ENCODE measurements at regions not wholly inside any gene's neighbourhood (a gene's known extent, or its start where the extent isn't known, plus 50 kb on each side); places are given as distances from the start of the nearest gene placed in this dataset.

DNA sequence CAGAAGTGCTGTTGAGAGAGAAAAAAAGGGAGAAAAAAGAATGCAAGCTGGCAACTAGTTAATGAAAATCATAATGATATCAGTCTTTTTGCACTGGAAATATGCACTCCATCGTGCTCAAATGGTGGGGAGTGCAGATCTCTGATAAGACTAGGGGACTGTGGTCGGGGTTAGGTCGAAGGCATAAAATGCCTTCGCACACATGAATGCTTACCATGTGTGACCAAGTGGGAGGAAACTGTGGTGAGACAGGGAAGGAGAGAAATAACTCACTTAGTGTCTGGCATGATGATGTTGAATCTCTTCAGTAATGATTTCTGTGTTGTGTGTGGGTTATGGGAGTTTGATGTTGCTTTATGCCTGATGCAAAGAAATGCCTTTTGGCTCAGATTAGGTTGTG is 358.9 kb downstream of the FBXO8 start:
- no peak for DNase-seq (ENCODE audit: low spot score)

DNA sequence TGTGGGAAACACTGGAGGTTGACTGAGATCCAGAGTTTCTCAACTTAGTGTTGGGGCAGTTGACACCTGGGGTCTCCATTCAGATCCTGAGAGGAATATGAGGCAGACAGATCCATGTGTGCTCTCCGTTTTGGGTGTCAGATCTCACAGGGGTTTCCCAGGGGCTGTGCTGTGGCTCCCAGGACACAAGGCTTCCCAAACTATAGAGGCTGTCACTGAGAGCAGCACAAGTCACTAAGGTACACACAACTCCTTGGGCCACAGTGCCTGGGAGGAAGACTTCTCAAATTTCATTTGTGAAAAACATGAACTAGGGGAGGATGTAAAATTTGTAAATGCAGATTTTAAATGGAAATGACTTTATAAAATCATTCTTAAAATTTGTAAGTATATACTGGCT is 363.6 kb downstream of the FBXO8 start:
- no peak for DNase-seq (ENCODE audit: low spot score)

DNA sequence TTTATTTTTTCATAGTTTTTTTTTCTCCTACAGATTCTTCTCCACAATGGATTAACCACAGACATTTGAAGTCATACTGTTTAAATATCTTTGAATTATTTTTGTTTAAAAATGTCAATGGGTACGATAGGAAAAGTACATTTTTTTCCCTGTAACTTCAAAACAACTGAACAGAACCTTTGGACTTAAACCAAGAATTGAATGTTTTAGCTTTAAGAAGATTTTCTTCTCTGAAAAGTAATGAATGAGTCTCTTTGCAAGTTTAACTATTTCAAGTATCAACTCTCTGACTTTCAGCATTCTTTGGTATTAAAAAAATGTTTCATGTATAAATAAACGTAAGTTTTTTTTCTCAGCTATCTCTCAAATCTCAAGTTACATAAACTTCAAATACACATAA is 364.3 kb downstream of the FBXO8 start:
- DNase-seq (ENCODE audit: low spot score), result no peak

DNA sequence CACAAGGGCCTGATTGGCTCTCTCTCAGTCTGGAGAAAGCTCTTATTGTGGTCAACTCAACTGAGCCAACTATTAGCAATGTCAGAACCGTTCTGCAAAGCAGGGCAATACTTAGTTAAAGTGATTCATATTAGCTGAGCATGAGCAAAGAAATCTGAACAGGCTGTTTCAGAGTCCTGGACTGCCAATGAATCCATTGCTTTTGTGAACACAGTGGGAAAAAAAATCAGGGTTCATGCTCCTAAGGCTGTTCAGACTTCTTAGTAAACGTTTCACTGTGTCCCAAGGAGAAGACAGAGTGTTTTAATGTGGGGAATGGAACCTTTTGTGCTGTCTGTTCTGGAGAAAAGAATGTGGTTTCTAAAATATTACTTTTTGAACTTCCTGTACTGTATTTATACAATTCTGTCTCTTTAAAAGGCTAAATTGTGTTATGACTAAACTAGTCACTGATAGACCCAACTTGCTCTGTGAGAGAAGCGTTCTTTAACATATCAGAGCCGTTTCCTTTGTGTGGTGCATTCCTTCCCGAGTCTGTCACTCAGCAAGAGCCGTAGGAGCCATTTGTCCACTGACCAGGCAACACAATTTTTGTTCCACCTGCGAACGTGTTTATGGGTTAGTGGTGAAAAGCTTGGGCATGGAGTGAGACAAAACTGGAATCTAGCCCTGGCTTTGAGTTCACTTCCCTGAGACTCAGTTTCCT is 366.1 kb downstream of the FBXO8 start:
- no peak for DNase-seq (ENCODE audit: low spot score)

DNA sequence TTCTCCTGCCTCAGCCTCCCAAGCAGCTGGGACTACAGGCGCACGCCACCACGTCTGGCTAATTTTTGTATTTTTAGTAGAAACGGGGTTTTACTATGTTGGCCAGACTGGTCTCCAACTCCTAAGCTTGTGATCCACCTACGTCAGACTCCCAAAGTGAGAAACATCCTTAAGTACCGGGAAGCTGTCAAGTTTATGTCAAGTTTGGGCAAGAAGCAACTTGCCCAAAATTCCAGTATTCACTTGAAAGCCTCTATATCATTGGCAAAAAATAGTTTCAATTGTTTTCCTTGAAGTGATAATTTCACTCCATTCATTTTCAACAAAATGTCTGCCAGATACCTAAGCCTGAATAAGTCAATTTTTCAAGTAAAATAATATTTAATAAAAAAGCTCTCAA is 370.0 kb downstream of the FBXO8 start:
- no peak for DNase-seq (ENCODE audit: low spot score)

DNA sequence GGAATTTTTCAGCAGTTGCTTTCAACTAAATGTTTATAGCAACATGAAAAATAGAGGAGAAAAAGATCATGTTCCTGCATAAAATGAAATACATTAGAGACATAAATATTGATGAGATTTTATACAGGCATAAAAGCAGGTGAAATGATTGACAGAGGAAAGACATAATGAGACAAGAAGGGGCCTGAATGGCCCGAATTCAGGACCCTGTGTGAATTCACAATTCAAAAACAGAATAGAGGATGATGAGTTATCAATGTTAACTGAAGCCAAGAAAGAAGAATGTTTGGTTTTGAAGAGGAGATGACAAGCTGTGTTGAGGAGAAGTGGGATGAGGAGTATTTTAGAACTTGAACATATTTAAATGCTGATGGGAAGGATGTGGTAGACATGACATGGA is 371.1 kb downstream of the FBXO8 start:
- DNase-seq (ENCODE audit: low spot score), result no peak

DNA sequence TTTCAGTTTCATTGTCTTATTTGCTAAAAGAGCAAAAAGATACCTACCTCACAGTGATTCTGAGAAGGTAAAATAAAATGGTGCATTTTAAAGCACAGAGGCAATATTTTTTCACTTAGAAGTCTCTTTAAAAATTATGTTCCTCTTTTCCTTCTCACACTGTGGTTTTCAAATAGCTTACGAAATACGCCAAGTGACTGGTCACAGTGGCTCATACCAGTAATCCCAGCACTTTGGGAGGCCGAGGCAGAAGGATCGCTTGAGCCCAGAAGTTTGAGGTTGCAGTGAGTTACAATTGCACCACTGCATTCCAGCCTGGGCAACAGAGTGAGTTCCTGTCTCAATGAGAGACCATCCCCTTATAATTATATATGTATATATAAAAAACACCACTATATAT is 372.6 kb downstream of the FBXO8 start:
- DNase-seq (ENCODE audit: low spot score), result no peak

DNA sequence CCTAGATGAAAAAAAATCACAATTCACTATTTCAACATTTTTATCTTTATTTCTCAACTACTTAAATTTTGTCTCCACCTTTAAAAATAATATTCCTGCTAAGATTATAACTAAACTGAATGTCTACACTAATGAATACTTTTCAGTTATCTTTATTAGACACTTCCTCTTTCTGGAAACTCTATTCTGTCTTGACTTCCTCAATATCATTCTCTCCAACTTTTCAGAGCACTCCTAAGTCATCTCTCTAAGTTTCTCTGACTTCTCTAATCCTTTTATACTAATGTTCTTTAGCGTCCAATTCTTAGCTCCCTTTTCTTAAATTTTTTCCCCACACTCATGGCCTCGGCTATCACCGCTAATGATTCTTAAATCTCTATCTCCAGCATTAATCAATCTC is 374.2 kb downstream of the FBXO8 start:
- no peak for DNase-seq (ENCODE audit: low spot score)

DNA sequence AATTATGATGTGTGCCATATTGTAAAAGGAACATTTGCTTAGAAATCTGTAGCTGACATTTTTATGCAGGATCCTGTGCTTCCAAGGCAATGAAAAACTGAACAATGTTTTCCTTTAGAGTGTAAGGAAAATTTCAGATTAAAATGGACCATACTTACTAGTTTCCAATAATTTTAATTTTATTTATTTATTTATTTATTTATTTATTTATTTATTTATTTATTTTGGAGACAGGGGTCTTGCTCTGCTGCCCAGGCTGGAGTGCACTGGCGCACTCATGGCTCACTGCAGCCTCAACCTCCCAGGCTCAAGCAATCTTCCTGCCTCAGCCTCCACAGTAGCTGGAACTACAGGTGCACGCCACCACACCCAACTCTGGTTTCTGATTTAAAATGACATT is 369.8 kb upstream of the HAND2 start:
- DNase-seq (ENCODE audit: low spot score), result no peak

DNA sequence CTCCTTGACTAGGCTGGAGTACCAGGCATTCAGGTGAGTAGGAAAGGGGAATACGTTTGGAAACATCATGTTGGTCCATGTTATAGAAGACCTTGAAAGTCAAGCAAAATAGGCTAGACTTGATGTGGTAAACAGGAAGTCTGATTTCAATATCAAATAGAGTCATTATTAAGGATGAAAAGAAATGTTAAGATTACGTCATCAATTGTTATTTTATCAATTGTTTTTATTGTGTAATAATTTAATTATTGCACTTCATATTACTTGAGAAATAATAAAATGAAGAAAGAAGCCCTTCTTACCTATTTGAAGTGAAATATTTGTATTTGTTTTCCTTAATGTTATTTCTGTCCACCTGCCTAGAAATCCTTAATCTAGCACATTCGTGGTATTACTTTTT is 361.0 kb upstream of the HAND2 start:
- no peak for DNase-seq (ENCODE audit: low spot score)

DNA sequence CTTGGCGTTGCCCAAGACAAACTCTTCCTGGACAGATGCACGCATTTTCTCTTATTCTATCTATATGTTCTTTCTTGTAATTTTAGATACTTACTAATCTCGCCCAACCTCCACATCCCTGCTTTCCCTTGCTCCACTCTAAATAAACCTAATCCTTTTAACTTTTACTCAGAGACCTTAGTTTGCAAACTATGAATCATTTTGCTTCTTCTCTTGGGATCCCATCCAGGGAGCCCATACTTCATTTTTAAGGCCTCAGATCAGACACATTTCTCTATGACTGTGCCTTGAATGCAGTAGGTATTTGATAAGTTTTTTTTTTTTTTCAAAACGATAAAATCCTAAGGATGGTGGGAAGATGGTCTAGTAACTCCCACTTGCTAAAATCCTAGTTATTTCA is 353.8 kb upstream of the HAND2 start:
- no peak for DNase-seq (ENCODE audit: low spot score)

DNA sequence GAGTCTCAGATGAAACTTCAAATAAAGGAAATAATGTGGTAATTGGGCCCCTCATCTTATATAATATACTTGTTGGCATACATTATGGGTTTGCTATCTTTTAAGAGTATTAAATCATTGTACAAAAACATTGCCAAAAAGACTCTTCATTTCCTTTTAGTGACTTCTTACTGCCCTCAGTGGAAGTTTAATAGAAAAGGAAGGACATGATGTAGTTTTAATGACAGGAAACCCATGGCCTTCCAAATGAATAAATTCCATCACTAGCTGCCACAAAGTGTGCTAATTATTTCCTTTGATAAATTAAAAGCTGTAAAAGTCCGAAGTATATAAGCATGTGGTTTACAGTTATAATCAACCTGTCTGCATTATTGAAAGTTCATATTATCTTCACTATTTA is 350.9 kb upstream of the HAND2 start:
- DNase-seq (ENCODE audit: low spot score), result no peak

DNA sequence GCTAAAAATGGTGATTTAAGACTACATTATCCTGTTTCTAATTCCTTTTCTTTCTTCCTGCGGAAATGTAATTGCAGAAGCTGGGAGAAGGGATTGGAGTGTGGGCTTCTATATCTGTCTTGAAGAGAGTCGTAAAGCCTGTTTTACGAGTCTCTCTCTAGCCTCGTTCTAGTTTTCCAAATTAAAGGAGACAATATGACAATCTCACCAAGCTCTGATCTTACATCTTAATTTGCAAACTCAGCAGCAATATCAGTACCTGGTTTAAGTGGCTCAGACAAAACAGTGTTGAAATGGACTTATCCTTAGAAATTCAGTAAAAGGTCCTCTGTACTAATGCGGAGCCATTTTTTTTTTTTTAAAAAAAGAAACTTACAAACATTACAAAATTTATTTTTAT is 349.5 kb upstream of the HAND2 start:
- no peak for DNase-seq (ENCODE audit: low spot score)

DNA sequence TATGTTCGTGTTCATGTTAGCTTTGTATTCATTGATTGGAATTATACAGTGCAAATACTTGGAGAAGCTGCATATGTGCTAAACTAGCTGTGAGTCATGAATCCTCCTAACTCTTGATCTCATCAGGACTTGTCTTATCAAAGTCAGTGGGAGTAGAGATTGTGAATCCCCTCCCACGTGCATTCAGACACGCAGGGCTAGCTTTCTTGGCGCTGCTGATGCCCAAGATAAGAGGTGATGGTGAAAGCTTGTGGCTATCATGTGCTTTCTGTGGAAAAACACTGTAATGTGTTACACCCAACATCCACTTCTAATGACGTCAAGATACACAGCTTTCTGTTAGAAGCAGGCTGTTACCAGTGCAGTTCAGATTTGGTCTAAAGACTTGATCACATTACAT is 348.7 kb upstream of the HAND2 start:
- no peak for DNase-seq (ENCODE audit: low spot score)

DNA sequence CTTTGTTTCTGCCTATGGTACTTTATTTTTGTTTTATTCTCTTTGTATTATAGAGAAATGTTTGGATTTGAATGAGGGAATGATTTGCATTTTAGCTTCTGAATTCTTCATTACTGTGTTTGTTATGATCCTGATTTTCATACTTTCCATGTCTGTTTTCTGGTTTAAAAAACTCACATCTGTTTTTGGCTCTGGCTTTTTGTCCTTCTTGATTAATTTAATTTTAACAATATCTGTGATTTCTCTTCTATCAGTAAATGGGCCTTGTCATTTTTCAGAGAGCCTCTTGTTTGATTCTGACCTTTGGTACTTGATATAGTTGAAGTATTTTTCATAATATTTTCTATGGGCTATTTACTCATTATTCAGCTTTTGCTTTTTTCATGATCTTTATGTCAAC is 341.6 kb upstream of the HAND2 start:
- no peak for DNase-seq (ENCODE audit: low spot score)

DNA sequence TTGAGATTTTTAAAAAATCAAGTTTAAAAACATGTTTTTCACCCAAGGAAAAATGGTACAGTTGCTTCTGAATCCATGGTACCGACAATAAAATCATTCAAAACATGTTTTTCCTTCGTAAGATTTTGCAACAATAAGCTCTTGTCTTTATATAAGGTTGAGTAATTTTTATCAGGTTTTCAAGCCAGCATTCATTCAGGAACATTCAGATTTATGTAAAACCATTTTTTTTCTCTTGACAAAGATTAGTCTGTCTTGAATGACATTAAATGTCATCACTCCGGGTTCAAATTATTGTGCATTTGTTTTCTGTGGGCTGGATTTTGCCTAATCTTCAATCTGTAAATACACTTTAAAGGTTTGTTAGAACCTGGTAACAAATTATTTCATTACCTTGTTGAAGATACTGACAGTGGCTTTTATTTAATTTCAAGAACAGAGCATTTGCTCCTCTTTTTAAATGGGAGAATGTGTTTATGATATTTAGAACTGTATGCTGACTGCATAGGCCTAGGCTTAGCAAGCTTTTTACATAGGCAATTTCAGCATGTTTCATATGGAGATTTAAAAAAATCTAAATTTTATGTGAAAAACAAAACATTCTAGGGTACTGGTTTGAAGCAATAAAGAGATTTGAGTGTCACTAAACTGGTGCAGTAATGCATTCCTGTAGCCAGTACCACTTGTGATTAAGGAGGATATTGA is 336.4 kb upstream of the HAND2 start:
- DNase-seq (ENCODE audit: low spot score), result no peak

DNA sequence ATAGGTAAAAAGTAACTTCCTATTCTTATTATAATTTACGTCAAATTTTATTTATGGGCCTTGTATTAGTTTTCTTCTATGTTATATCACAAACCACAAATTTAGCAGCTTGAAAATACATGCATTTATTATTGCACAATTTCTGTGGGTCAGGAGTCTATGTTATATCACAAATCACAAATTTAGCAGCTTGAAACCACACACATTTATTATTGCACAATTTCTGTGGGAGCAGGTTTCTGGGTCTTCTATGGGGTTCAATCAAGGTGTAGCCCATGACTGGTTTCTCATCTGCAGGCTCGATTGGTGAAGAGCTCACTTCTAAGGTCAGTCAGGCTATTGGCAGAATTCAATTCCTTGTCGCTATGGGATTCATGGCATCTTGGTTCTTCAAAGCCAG is 332.7 kb upstream of the HAND2 start:
- no peak for DNase-seq (ENCODE audit: low spot score)

DNA sequence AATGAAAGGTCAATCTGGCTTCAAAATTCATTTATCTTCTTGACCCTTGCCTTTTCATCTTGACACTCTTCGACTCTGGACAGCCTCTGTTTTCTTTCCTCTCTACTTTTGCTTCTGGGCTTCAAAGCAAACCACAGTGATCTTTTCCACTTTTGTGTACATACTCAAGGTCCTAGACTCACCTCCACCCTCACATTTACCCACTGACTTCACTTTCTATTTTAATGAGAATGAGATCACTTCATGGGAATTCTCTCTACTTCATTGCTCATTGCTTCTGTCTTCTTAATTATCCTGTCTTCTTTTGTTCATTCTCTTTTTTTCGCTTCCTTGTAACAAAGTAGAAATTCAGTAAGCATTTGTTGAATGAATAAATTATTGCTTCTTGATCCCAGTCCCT is 330.1 kb upstream of the HAND2 start:
- DNase-seq (ENCODE audit: low spot score), result no peak

DNA sequence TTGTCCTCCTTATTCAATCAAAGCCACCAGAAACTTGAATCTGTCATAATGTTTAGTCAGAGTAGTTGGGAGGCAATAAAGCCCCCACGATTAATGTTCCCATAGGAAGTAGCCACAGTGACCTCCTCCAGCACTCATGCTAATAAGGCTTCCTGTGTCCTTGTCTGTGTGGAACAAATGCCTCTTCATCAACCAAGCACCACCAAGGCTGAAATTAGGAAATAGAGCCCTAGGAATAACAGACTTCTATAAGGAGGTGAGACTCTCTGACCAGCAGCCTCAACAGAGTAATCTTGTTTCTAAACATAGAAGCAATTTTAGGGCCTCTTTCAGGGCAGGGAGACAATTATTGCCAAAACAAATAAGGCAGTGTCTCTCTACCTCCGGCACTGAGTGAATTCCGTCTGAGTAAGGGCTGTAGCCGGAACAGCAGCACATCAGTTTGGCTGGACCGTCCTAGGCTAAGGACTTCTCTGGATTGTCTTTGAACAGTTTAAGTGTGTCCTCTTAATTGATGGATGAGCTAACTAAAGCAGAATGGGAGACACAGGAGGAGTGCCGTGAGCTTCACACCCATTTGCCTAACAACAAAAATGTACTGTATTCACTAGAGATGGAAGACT is 329.2 kb upstream of the HAND2 start:
- no peak for DNase-seq (ENCODE audit: low spot score)

DNA sequence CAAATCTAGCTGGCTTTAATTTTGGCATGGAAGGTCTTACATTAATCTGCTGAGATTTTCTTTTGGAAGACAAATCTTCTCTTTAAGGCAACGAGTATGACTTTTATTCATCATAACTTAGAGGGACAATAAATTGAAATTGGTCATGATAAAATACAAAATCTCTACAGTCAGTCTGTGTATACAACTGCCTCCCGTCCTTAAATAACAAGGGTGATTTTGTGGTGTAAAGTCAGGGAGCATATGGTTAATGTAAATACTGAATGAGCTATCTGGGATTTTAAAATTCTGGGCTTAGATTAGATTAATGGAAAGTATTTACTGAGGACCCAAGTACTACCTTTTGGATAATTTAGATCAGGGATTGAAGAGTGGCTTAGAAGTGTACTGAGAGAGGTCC is 328.4 kb upstream of the HAND2 start:
- no peak for DNase-seq (ENCODE audit: low spot score)

DNA sequence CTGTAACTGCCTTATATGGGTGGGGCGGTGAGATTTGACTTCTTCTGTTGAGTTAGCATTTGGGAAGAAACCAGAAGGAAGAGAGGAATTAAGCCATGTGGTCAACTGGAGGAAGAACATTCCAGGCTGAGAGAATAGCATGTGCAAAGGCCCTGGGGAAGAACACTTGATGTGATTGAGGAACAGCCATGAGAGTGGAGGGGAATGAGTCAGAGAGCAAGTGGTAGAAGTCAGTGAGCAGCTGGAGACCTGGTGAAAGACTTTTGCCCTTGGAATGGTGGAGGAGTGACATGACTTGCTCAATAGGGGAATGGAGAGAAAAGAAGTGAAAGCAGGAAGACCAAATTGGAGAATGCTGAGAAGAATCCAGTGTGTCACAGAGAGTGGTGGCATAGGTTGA is 327.8 kb upstream of the HAND2 start:
- DNase-seq (ENCODE audit: low spot score), result no peak

DNA sequence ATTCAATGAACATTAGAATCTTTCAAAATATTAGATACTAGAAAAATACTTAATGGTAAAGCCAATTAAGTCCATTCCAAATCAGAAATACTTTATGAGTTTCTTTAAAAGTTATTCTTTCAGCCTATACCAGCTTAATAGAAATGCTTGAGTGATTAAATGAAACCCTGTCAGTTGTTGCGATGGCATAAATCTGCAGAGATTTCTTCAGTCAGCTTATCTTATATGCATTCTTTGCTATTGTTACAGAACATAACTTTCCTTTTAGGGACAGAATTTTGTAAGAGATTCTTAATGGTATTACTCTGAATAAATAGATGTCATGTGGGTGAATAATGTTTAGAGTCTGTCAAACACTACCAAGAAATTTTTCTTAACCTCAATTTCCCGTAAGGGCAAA is 325.0 kb upstream of the HAND2 start:
- no peak for DNase-seq (ENCODE audit: low spot score)

DNA sequence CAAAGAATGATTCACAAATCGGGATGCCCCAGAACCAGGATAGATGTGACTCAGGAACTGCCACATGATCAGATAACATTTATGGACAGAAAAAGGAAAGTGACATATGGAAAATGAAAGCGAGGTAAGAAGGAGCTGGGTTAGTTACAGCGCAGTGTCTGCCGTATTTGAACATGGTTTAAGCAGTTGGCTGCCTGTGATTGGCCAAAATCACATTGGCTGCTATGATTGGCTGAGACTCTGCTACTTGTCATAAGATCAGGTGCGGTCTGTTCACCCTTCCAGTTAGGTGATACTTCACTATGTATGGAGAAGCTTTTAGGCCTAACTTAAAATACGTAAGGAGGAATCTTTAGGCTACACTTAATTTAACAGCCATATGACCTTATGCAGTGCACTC is 322.7 kb upstream of the HAND2 start:
- no peak for DNase-seq (ENCODE audit: low spot score)

DNA sequence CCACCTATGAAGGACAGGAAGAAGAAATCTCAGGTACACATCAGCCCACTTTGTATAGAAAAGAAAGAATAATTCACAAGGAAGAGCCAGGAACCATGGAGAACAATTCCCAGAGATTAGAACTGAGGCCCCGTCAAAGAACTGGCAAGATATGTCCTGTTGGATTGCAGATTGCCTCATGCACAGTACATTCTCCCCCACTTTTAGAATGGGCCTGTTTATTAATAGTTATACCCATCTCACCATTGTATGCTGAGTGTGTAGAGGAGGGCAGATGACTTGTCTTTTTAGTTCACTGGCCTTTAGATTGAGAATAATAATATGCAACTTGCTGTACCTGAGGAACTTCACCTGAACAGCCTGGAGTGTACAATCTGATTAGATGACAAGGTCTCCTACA is 315.6 kb upstream of the HAND2 start:
- DNase-seq (ENCODE audit: low spot score), result no peak
